GM23338 (cell line): ENCODE measurements at regions not wholly inside any gene's neighbourhood (a gene's known extent, or its start where the extent isn't known, plus 50 kb on each side); places are given as distances from the start of the nearest gene placed in this dataset.

Source experiments
- ATAC-seq: fragments of 200-7000 bp; cut with Tn5 transposase; 3 replicates; pipeline ENCODE4 v1.9.1; 2020
- DNase-seq: peaks from one replicate; pipeline ENCODE4 v3.0.0-alpha.2; 2015; ENCODE audit warnings: low spot score
- H2AFZ ChIP-seq: fragments of 200-600 bp; sonication (generic); 2 replicates; pipeline ENCODE4 v1.8.0; 2016; ENCODE audit warnings: antibody characterized with exemption, mild to moderate bottlenecking, moderate library complexity
- H3F3A ChIP-seq: fragments of 200-600 bp; sonication (generic); replicated peaks from 2 replicates; pipeline ENCODE4 v1.8.0; 2017; ENCODE audit warnings: antibody characterized with exemption, mixed run types, low read depth
- H3K27ac ChIP-seq: fragments of 200-600 bp; sonication (generic); 2 replicates; pipeline ENCODE4 v1.6.1; 2016; ENCODE audit warnings: low read depth
- H3K27me3 ChIP-seq: fragments of 200-600 bp; sonication (generic); 2 replicates; pipeline ENCODE4 v1.8.0; 2016; ENCODE audit warnings: mild to moderate bottlenecking, mixed run types, moderate library complexity; ENCODE audit not compliant: insufficient read depth
- H3K36me3 ChIP-seq: fragments of 200-600 bp; sonication (generic); 2 replicates; pipeline ENCODE4 v1.8.0; 2016; ENCODE audit warnings: mild to moderate bottlenecking; ENCODE audit not compliant: insufficient read depth
- H3K4me1 ChIP-seq: fragments of 200-600 bp; sonication (generic); 2 replicates; pipeline ENCODE4 v1.8.0; 2016; ENCODE audit warnings: mild to moderate bottlenecking, moderate library complexity; ENCODE audit not compliant: insufficient read depth
- H3K4me2 ChIP-seq: fragments of 200-600 bp; sonication (generic); 2 replicates; pipeline ENCODE4 v1.7.1; 2017; ENCODE audit warnings: mixed run types
- H3K4me3 ChIP-seq: fragments of 200-600 bp; sonication (generic); 2 replicates; pipeline ENCODE4 v1.6.1; 2016; ENCODE audit warnings: mixed run types
- H3K79me2 ChIP-seq: fragments of 200-600 bp; sonication (generic); replicated peaks from 2 replicates; pipeline ENCODE4 v1.8.0; 2017; ENCODE audit warnings: mild to moderate bottlenecking; ENCODE audit not compliant: insufficient read depth
- H3K9me2 ChIP-seq: fragments of 200-600 bp; sonication (generic); 2 replicates; pipeline ENCODE4 v1.8.0; 2017; ENCODE audit not compliant: insufficient read depth
- H4K20me1 ChIP-seq: fragments of 200-600 bp; sonication (generic); replicated peaks from 2 replicates; pipeline ENCODE4 v1.8.0; 2017; ENCODE audit warnings: mild to moderate bottlenecking; ENCODE audit not compliant: insufficient read depth
- H3K27ac Mint-ChIP-seq: 2 replicates; pipeline ENCODE4 v1.8.0; 2020; ENCODE audit warnings: inconsistent platforms, mild to moderate bottlenecking, moderate library complexity, mixed read lengths
- H3K27me3 Mint-ChIP-seq: 3 replicates; pipeline ENCODE4 v1.8.0; 2022; ENCODE audit warnings: low read depth, mild to moderate bottlenecking, moderate library complexity, mixed read lengths, inconsistent platforms; ENCODE audit not compliant: insufficient read depth, poor library complexity
- H3K36me3 Mint-ChIP-seq: 3 replicates; pipeline ENCODE4 v1.8.0; 2021; ENCODE audit warnings: low read depth, mild to moderate bottlenecking, inconsistent platforms, moderate library complexity, mixed read lengths
- H3K4me1 Mint-ChIP-seq: 3 replicates; pipeline ENCODE4 v1.8.0; 2020; ENCODE audit warnings: mild to moderate bottlenecking, inconsistent platforms, mixed read lengths
- H3K4me3 Mint-ChIP-seq: 3 replicates; pipeline ENCODE4 v1.8.0; 2021; ENCODE audit warnings: moderate library complexity, mild to moderate bottlenecking, inconsistent platforms, mixed read lengths
- H3K9me3 Mint-ChIP-seq: 3 replicates; pipeline ENCODE4 v1.8.0; 2020; ENCODE audit warnings: moderate library complexity, mild to moderate bottlenecking, inconsistent platforms, mixed read lengths
- CREB1 ChIP-seq: fragments of 250-450 bp; sonication (Bioruptor Pico); IDR thresholded peaks from 2 replicates; pipeline ENCODE4 v1.5.0; 2020; ENCODE audit warnings: low read depth, mild to moderate bottlenecking, moderate library complexity
- CTCF ChIP-seq, 2 experiments: fragments of 200-600 bp in 1 of 2; sonication (generic) in 1 of 2; conservative IDR thresholded peaks; 2 replicates each; pipeline versions ENCODE4 v1.5.1 to v1.6.1; 2016 to 2017; ENCODE audit warnings: antibody characterized with exemption in 2 of 2, low read depth in 2 of 2, mild to moderate bottlenecking in 2 of 2, moderate library complexity in 1 of 2
- ETS1 ChIP-seq: IDR thresholded peaks from 2 replicates; pipeline ENCODE4 v1.6.1; 2016; ENCODE audit warnings: antibody characterized with exemption
- EZH2phosphoT487 ChIP-seq: fragments of 200-600 bp; sonication (generic); IDR thresholded peaks from one replicate; pipeline ENCODE4 v1.8.1; 2018; ENCODE audit warnings: antibody characterized with exemption; ENCODE audit not compliant: unreplicated experiment
- JUNB ChIP-seq: IDR thresholded peaks from one replicate; pipeline ENCODE4 v1.6.1; 2016; ENCODE audit warnings: antibody characterized with exemption; ENCODE audit not compliant: unreplicated experiment
- NANOG ChIP-seq: IDR thresholded peaks from 2 replicates; pipeline ENCODE4 v1.6.1; 2016; ENCODE audit warnings: antibody characterized with exemption, borderline replicate concordance
- POLR2AphosphoS5 ChIP-seq: IDR thresholded peaks from 2 replicates; pipeline ENCODE4 v1.6.1; 2016; ENCODE audit warnings: antibody characterized with exemption, low read depth
- REST ChIP-seq: IDR thresholded peaks from one replicate; pipeline ENCODE4 v1.6.1; 2018; ENCODE audit warnings: antibody characterized with exemption; ENCODE audit not compliant: unreplicated experiment
- STAT1 ChIP-seq: IDR thresholded peaks from one replicate; pipeline ENCODE4 v1.6.1; 2016; ENCODE audit warnings: antibody characterized with exemption; ENCODE audit not compliant: unreplicated experiment
- ZNF331 ChIP-seq: fragments of 250-450 bp; sonication (Bioruptor Pico); IDR thresholded peaks from 2 replicates; pipeline ENCODE4 v1.5.0; 2020; ENCODE audit warnings: low read depth, mild to moderate bottlenecking, moderate library complexity
- ZNF462 ChIP-seq: fragments of 250-450 bp; sonication (Bioruptor Pico); IDR thresholded peaks from 2 replicates; pipeline ENCODE4 v1.5.0; 2020; ENCODE audit warnings: mild to moderate bottlenecking, moderate library complexity

- Histone ChIP-seq H4K20me1 (no peaks in the 10 kb centered on the region), H2AFZ (no peak overlapping the region), H3K9me2 (peaks cover 4% of the 10 kb centered on the region; the same call in 1 of the 2 replicates), H3K4me3 (no peak overlapping the region), H3F3A (no peaks in the 10 kb centered on the region), H3K36me3 (no peaks in the 10 kb centered on the region), H3K27me3 (no peaks in the 10 kb centered on the region), H3K27ac (no peak overlapping the region), H3K4me2 (no peak overlapping the region), H3K4me1 (no peaks in the 10 kb centered on the region), H3K79me2 (no peaks in the 10 kb centered on the region)
- no peak for ATAC-seq
- Mint-ChIP-seq H3K27ac (no peak overlapping the region), H3K9me3 (peaks cover 15% of the 10 kb centered on the region), H3K36me3 (peaks cover 11% of the 10 kb centered on the region), H3K4me1 (no peaks in the 10 kb centered on the region), H3K27me3 (peaks cover 22% of the 10 kb centered on the region), H3K4me3 (no peak overlapping the region)
- DNase-seq = no peak
- TF ChIP-seq CTCF (conservative IDR thresholded peaks at IDR 0.05; ENCODE audit: low read depth in 2 of 2) (no peak), EZH2phosphoT487 (no peak), STAT1 (no peak), POLR2AphosphoS5 (no peak), REST (no peak), ETS1 (no peak), JUNB (no peak), NANOG (no peak), CREB1 (CRISPR knock-in tag) (no peak), ZNF331 (CRISPR knock-in tag) (no peak), ZNF462 (CRISPR knock-in tag) (no peak)
Measured at GRCh38 chr12:131571827-131572226, 139.1 kb upstream of the SFSWAP start.
